ENCODE measurements at regions not wholly inside any gene's neighbourhood (a gene's known extent, or its start where the extent isn't known, plus 50 kb on each side); places are given as distances from the start of the nearest gene placed in this dataset.

GRCh38 chr4:18397681-18398390 lies 376.3 kb upstream of the LCORL start:
- DNase-seq, result no peak

- DNase-seq, result no peak
These were observed 373.1 kb upstream of the LCORL start for GRCh38 chr4:18394656-18395055.

GRCh38 chr4:18391354-18391728 lies 369.8 kb upstream of the LCORL start:
- no peak for DNase-seq

GRCh38 chr4:18390655-18391353 lies 369.2 kb upstream of the LCORL start:
- peak; percentile 41 for DNase-seq

- no peak for DNase-seq
These were observed 367.6 kb upstream of the LCORL start for GRCh38 chr4:18389115-18389514.

DNA sequence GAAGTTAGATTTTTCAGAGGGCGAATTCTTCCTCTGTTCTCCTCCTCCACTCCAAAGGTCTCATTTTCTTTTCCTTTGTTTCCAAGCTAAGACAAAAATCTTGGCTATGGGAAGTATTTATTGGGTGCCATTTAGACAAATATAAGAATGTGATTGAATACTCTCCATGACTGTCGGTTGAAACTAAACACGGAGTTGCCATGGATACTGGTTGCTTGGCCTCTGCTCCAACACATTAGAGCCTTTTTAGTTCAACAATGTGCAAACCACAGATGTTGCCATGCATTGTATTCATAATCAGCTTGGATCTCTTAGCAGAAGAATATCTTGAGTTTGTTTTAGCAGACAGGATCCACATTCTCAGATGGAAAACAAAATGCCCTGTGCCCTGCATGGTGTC lies 366.5 kb upstream of the LCORL start:
- no peak for DNase-seq

DNA sequence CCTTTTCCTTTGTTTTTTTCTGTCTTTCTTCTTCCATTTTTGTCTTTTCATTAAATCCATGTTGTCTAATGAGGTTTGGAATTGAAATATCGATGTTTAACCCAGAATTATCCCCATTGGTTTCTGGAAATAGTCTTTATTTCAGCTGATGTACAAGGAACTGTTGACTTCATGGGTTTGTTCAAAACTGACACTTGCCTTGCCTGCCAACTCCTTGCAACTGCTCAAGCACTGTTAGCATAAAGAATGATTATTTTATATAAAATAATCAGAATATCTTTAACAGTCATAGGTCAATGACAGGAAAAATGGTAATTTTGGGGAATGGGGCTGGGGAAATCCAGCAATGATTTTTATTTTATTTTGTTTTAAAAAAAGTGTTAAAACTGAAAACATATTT lies 359.6 kb upstream of the LCORL start:
- no peak for DNase-seq

DNA sequence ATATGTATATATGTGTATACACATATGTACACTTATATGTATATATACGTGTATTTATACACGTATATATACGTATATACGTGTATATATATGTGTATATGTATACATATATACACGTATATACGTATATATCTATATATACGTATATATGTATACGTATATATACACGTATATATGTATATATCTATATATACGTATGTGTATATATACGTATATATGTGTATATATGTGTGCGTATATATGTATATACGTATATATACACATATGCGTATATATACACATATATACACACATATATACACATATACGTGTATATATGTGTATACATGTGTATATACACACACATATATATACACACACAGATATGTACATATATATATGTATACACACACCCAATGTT lies 348.0 kb upstream of the LCORL start:
- no peak for DNase-seq

GRCh38 chr4:18366892-18367291 lies 345.3 kb upstream of the LCORL start:
- DNase-seq, result peak; percentile 62

DNA sequence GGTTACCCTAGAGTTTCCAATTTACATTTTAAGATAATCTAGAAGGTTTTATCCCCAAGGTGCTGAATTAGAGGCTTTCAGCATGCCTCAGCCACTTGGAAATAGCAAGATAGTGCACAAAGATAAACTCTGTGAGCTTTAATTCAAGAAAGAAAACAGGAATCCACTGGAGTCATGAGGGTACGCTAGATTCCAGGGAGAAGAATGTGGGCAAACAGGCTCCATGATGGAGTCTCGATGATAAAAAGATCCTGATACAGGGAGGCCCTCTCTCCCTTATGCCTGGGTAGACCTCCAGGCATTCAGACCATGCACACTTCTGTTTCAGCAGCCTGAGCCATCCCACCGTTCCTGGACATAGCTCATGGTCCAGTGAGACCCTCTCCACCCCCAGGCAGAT lies 344.6 kb upstream of the LCORL start:
- no peak for DNase-seq

DNA sequence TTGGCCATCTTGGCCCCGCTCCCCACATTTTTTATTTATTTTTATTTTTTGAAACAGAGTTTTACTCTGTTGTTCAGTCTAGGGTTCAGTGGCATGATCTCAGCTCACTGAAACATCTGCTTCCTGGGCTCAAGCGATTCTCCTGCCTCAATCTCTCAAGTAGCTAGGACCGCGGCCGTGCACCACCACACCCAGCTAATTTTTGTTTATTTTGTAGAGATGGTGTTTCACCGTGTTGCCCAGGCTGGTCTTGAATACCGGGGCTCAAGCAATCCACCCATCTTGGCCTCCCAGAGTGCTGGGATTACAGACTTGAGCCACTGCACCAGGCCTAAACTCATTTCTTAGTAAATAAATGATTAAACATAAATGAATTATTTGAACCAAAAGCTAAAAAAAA lies 322.0 kb upstream of the LCORL start:
- DNase-seq, result no peak

DNA sequence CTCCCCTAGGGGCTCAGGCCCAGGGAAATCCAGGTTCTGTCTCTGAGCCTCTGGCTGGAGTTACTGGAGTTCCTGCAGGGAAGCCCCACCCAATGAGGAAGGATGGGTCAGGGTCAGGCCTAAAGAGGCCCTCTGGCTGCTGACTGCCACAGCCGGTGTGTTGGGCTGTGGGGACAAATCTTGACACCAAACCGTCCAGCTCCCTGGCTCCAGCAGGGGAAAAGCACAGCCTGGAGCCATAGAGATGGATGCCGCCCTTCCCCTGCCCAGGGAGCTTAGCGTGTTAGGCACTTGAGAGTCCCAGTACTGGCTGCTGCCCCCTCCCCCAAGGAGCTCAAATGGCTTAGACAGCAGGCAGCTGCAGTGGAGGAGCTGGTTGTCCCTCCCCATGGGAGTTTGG lies 321.3 kb upstream of the LCORL start:
- no peak for DNase-seq

- DNase-seq, result no peak
These were observed 300.5 kb upstream of the LCORL start for GRCh38 chr4:18321956-18322530.

DNA sequence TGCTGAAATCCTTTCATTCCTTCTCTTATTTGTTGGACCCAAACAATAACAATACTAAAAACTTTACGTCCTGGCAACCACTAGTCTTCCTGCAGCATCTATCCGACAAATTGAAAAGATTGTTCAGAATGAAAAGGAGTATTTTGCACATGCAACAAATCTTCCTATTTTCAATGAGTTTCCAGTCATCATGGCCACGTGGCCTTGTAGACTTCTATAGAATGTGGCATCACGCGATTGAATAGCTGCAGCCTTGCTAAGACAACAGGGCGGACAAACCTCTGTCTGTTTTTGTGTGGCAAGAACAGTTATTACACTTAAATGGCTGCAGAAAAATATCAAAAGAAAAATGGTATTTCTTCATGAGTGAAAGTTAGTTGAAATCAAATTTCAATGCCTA lies 297.9 kb upstream of the LCORL start:
- DNase-seq, result no peak

- peak; percentile 73 for DNase-seq
These were observed 297.3 kb upstream of the LCORL start for GRCh38 chr4:18318682-18319388.

DNA sequence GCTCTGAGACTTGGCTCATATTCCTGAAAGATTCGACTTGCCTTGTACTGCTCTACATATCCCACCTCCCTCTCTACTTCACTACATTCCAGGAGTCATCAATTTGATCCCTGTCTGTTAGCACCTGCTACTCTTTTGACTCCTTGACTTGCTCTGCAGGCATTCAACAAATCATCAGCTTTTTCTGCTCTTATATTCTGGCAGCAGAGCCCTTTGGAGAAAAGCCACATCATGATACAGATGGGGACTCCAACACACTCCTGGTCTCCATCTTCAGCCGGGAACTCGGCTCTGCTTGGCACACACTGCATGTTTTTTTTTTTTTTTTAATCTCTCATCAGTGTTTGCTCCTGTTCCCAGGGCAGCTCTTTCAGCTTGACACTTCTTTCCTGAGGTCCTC lies 293.2 kb upstream of the LCORL start:
- DNase-seq, result no peak

DNA sequence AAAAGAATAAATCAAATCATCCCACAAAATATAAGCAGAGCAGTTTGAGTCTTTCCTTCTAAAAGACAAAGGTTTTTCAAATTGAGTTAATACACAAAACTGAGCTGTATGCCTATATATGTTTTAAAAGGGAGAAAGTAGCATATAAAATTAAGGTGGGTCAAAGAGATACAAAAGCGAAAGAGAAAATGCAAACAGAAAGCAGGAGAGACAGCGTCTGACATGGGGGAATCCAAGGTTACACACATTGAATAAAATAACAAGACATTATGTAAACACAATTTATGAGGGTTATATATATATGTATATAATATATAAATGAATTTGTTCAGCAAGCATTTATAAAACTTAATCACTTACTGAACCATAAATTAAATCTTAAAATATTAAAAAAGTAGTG lies 276.1 kb upstream of the LCORL start:
- DNase-seq, result peak; percentile 22

DNA sequence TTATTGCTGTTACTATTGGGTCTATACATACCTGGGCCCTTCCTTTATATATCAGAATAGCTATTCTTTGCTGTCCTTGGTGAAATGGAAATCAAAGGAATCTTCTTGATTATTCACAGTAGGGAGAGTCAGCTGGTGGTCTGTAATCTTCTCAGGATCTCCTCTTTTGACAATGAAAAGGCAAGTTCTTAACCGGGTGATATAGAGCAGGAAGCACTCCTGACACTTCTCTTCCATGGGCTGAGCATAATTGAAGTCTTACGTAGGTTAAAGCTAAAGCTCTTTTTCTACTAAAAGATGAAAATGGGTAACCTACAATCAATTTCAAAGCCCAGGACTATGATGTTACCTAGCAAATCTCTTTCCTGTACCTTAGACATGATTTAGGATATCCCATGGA lies 274.9 kb upstream of the LCORL start:
- no peak for DNase-seq

GRCh38 chr4:18294846-18295245 lies 273.3 kb upstream of the LCORL start:
- no peak for DNase-seq

GRCh38 chr4:18294021-18294420 lies 272.5 kb upstream of the LCORL start:
- no peak for DNase-seq

GRCh38 chr4:18292411-18292810 lies 270.9 kb upstream of the LCORL start:
- no peak for DNase-seq

DNA sequence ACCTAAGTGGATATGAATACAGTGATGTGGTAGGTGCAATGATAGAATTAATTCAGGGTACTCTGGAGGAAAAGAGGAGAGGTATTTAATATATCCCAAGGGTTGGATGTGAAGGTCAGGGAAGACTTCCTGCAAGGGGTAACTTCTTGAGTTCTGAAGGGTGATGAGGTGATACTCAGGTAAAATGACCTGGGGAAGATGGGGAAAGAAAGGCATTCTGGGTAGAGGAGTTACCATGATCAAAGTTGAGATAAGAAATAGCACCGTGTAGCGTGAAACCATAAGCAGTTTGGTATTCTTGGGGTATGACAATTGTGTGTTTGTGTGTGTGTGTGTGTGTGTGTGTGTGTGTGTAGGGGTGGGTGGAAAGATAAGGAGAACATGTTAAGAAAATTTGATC lies 270.4 kb upstream of the LCORL start:
- DNase-seq, result no peak

- DNase-seq, result no peak
These were observed 269.7 kb upstream of the LCORL start for GRCh38 chr4:18291256-18291655.

GRCh38 chr4:18285357-18285756 lies 263.8 kb upstream of the LCORL start:
- no peak for DNase-seq

Data from OCI-M1 (cell line).